ENCODE measurements at regions not wholly inside any gene's neighbourhood (a gene's known extent, or its start where the extent isn't known, plus 50 kb on each side); places are given as distances from the start of the nearest gene placed in this dataset.

DNA sequence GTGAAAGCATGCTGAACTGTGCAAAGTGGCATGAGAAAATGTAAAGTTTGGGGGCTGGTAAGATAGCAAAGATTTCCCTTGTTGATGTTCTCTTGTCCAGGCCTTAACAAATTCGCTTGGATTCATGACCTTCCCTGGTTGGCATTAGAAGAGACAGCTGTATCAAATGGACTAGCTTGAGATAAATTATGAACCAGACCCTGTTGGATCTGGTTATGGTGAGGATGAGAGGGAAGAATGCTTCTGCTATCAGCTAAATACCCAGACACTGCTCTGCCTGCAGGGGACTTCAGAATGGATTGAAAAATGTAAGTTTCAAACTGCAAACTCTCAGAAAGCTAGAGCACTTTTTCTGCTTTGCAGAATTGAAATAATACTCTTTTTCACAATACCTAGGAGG is 135.2 kb downstream of the EFNB2 start (continued):
- no peak for TF ChIP-seq ZNF645 (tag by site-specific recombination; IDR thresholded peaks at IDR 0.05)

DNA sequence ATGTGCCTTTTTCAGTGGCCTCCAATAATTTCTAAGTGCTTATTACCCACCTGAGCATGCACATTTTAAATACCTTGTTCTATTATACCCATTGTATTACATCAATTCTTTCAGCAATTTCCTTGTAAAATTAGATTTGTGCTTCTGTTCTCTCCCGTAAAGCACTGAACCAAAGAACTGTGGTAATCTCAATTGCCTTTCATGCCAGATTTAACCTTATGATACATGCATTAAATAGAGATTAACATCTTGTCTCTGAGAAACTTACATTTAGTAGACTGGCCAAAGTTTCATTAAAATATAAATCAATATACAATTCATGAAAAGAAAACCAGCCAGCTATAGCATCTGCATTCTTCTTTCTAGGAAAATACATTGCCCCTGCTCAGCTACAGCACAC is 137.2 kb downstream of the EFNB2 start:
- no peak overlapping the region for H3K4me3 ChIP-seq (ENCODE audit: low read depth, low read length)
- no peaks in the 10 kb centered on the region for H3K36me3 ChIP-seq (ENCODE audit: control insufficient read depth in 2 of 2, insufficient read depth in 1 of 2, low read length in 2 of 2)
- ChIA-PET POLR2A (no interaction called here), CTCF (interaction anchor here (0.7 kb wide), 1 partner anchor 35 kb away, joined by 3 read pairs; no protein-coding TSS in a partner anchor)
- no peaks in the 10 kb centered on the region for H3K4me1 ChIP-seq (ENCODE audit: control insufficient read depth, insufficient read depth, low read length)
- no peak for TF ChIP-seq GLIS1 (tag by site-specific recombination; IDR thresholded peaks at IDR 0.05)
- TF ChIP-seq, protein P1, sequence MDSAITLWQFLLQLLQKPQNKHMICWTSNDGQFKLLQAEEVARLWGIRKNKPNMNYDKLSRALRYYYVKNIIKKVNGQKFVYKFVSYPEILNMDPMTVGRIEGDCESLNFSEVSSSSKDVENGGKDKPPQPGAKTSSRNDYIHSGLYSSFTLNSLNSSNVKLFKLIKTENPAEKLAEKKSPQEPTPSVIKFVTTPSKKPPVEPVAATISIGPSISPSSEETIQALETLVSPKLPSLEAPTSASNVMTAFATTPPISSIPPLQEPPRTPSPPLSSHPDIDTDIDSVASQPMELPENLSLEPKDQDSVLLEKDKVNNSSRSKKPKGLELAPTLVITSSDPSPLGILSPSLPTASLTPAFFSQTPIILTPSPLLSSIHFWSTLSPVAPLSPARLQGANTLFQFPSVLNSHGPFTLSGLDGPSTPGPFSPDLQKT (IDR thresholded peaks at IDR 0.05; ENCODE audit: borderline replicate concordance, low read depth, low read length): no peak
- no peak for TF ChIP-seq BCL11B (tag by site-specific recombination; IDR thresholded peaks at IDR 0.05; ENCODE audit: low read depth)
- H3K9me3 ChIP-seq (ENCODE audit: control insufficient read depth, insufficient read depth, low read depth, low read length): no peaks in the 10 kb centered on the region
- no peak overlapping the region for H3K27ac ChIP-seq (ENCODE audit: extremely low read depth, low read depth, low read length)

GRCh38 chr13:106393776-106394175 is 141.7 kb downstream of the EFNB2 start:
- Histone ChIP-seq H3K9me3 (ENCODE audit: control insufficient read depth, insufficient read depth, low read depth, low read length) (no peaks in the 10 kb centered on the region), H3K36me3 (ENCODE audit: control insufficient read depth in 2 of 2, insufficient read depth in 1 of 2, low read length in 2 of 2) (no peaks in the 10 kb centered on the region), H3K27ac (ENCODE audit: extremely low read depth, low read depth, low read length) (no peak overlapping the region), H3K4me3 (ENCODE audit: low read depth, low read length) (no peak overlapping the region), H3K4me1 (ENCODE audit: control insufficient read depth, insufficient read depth, low read length) (no peaks in the 10 kb centered on the region)
- no peak for TF ChIP-seq ZNF132 (tag by site-specific recombination; IDR thresholded peaks at IDR 0.05; ENCODE audit: borderline replicate concordance)
- TF ChIP-seq ZNF701 (tag by site-specific recombination; IDR thresholded peaks at IDR 0.05): no peak
- no peak for TF ChIP-seq PRDM4 (tag by site-specific recombination; IDR thresholded peaks at IDR 0.05)
- TF ChIP-seq ZNF146 (tag by site-specific recombination; IDR thresholded peaks at IDR 0.05): no peak
- no peak for TF ChIP-seq ZNF292 (tag by site-specific recombination; IDR thresholded peaks at IDR 0.05; ENCODE audit: borderline replicate concordance, low read depth)
- no peak for TF ChIP-seq ZNF785 (tag by site-specific recombination; IDR thresholded peaks at IDR 0.05)
- TF ChIP-seq ZSCAN30 (tag by site-specific recombination; IDR thresholded peaks at IDR 0.05): no peak
- TF ChIP-seq ZNF488 (tag by site-specific recombination; IDR thresholded peaks at IDR 0.05): no peak
- no peak for TF ChIP-seq ZBTB48 (tag by site-specific recombination; IDR thresholded peaks at IDR 0.05)
- TF ChIP-seq ZNF48 (tag by site-specific recombination; IDR thresholded peaks at IDR 0.05): no peak
- no peak for TF ChIP-seq ZNF416 (tag by site-specific recombination; IDR thresholded peaks at IDR 0.05)
- no peak for TF ChIP-seq ZBTB8A (tag by site-specific recombination; IDR thresholded peaks at IDR 0.05)
- TF ChIP-seq, protein P2, sequence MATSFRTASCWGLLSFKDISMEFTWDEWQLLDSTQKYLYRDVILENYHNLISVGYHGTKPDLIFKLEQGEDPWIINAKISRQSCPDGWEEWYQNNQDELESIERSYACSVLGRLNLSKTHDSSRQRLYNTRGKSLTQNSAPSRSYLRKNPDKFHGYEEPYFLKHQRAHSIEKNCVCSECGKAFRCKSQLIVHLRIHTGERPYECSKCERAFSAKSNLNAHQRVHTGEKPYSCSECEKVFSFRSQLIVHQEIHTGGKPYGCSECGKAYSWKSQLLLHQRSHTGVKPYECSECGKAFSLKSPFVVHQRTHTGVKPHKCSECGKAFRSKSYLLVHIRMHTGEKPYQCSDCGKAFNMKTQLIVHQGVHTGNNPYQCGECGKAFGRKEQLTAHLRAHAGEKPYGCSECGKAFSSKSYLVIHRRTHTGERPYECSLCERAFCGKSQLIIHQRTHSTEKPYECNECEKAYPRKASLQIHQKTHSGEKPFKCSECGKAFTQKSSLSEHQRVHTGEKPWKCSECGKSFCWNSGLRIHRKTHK (tag by site-specific recombination; IDR thresholded peaks at IDR 0.05): no peak
- TF ChIP-seq MEIS1 (CRISPR knock-in tag; IDR thresholded peaks at IDR 0.05; ENCODE audit: borderline replicate concordance): no peak
- TF ChIP-seq ZNF792 (tag by site-specific recombination; IDR thresholded peaks at IDR 0.05): no peak
- ChIA-PET CTCF (no interaction called here), POLR2A (no interaction called here)
